ENCODE measurements at regions not wholly inside any gene's neighbourhood (a gene's known extent, or its start where the extent isn't known, plus 50 kb on each side); places are given as distances from the start of the nearest gene placed in this dataset.

DNA sequence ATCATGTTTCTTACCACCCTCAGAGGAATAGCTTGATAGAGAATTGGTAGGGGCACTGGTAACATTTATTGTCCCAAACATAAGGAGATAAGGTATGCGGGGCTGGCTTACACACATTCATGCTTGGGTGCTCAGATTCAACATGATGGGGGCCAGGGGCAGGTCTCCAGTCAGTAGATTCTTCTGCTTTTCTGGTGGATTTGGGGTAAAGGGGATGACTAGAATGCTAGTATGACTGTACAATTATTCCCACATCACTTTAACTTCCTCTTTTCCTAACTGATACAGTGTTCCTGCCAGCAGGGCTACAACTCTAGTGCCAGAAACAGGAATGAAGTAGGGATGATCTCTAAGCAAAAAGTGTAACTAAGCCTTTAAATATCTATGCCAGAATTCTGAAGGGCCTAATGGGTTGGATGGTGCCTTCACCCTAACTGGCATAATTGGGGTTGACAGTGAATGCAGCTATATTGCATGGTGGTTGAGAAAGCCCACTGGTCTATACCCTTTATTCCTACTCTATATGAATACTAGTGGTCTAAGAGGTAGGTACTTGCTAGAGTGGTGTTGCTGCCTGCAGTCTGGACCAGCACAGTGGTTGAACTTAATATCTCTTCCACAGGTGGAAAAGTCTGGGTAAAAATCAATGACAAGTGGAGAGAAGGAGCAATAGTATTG, 117.4 kb downstream of the IL12A start:
- DNase-seq (ENCODE audit: low read depth in 1 of 2, low spot score in 2 of 2): no peak
- Histone ChIP-seq H2AK5ac (ENCODE audit: low read depth, low read length) (no peak overlapping the region), H3K4me3 (ENCODE audit: extremely low read depth in 1 of 4, insufficient read depth in 2 of 4, low read depth in 3 of 4, low read length in 4 of 4) (no peak overlapping the region), H3K56ac (replicated peaks; ENCODE audit: insufficient read length, low read depth, low read length) (no peak overlapping the region), H3K23ac (ENCODE audit: insufficient read length) (no peak overlapping the region), H3K9ac (replicated peaks in 1 of 4; ENCODE audit: extremely low read depth in 1 of 4, low read depth in 3 of 4, low read length in 3 of 4) (no peak overlapping the region), H4K8ac (ENCODE audit: extremely low read depth, insufficient read depth, low read length) (no peak overlapping the region), H3K79me1 (ENCODE audit: low read depth, low read length) (no peaks in the 10 kb centered on the region), H3K79me2 (ENCODE audit: control insufficient read depth in 1 of 2, insufficient read depth in 2 of 2, low read length in 2 of 2) (no peaks in the 10 kb centered on the region), H4K5ac (ENCODE audit: insufficient read length, low read depth, low read length) (no peak overlapping the region), H3K27me3 (replicated peaks in 1 of 4; ENCODE audit: control insufficient read depth in 3 of 4, extremely low read depth in 1 of 4, insufficient read depth in 3 of 4, low read length in 3 of 4) (no peaks in the 10 kb centered on the region), H2BK120ac (replicated peaks; ENCODE audit: low read depth, low read length) (no peak overlapping the region), H3K4me1 (replicated peaks in 1 of 4; ENCODE audit: control insufficient read depth in 3 of 4, insufficient read depth in 4 of 4, low read length in 3 of 4) (no peaks in the 10 kb centered on the region), H3K4ac (replicated peaks; ENCODE audit: insufficient read length, low read depth, low read length) (no peak overlapping the region), H4K20me1 (replicated peaks in 1 of 2; ENCODE audit: control insufficient read depth in 1 of 2, insufficient read depth in 2 of 2, low read length in 2 of 2) (no peaks in the 10 kb centered on the region), H2BK15ac (ENCODE audit: low read length) (no peak overlapping the region), H3K9me3 (ENCODE audit: insufficient read depth in 2 of 2, low read depth in 1 of 2, low read length in 1 of 2) (no peaks in the 10 kb centered on the region), H4K91ac (replicated peaks; ENCODE audit: insufficient read length, low read length) (no peak overlapping the region), H2BK5ac (ENCODE audit: low read depth, low read length) (no peak overlapping the region), H3K18ac (ENCODE audit: extremely low read depth, low read length) (no peak overlapping the region), H3K23me2 (ENCODE audit: low read depth, low read length) (no peaks in the 10 kb centered on the region), H3K4me2 (ENCODE audit: insufficient read depth in 1 of 2, low read depth in 2 of 2, low read length in 2 of 2) (no peak overlapping the region), H2BK20ac (ENCODE audit: low read length) (no peak overlapping the region), H3K14ac (ENCODE audit: insufficient read length) (no peak overlapping the region), H2AFZ (ENCODE audit: low read length) (no peak overlapping the region), H3K36me3 (ENCODE audit: control insufficient read depth in 2 of 4, insufficient read depth in 4 of 4, low read length in 3 of 4) (no peaks in the 10 kb centered on the region), H2BK12ac (ENCODE audit: low read depth, low read length) (no peak overlapping the region), H3K27ac (ENCODE audit: low read depth, low read length) (no peak overlapping the region)
- no peak for TF ChIP-seq TAF1 (IDR thresholded peaks at IDR 0.05; ENCODE audit: low read depth, low read length)
- TF ChIP-seq SIRT6 (IDR thresholded peaks at IDR 0.05; ENCODE audit: low read length): no peak
- no peak for TF ChIP-seq EP300 (IDR thresholded peaks at IDR 0.05; ENCODE audit: borderline replicate concordance in 1 of 2, low read depth in 2 of 2, low read length in 2 of 2)
- WGBS, 2 experiments (ENCODE audit: extremely low coverage in 1 of 2, insufficient coverage in 1 of 2, insufficient read length in 1 of 2, insufficient replicate concordance in 2 of 2, low coverage in 1 of 2, low lambda C conversion rate in 2 of 2, missing lambda C conversion rate in 1 of 2): 80% methylated on average over 1 of the region's 1 CpG; no CpG with 5 or more reads in 1 of the 2 experiments
- no peak for FAIRE-seq
- CTCF ChIA-PET (ENCODE audit: partially characterized antibody): interaction anchor here (0.7 kb wide), 1 partner anchor 206 kb away, joined by 3 read pairs; no protein-coding TSS in a partner anchor
- POLR2A ChIA-PET (ENCODE audit: partially characterized antibody): no interaction called here

All from H1 (cell line).